K562 (cell line): ENCODE measurements at regions not wholly inside any gene's neighbourhood (a gene's known extent, or its start where the extent isn't known, plus 50 kb on each side); places are given as distances from the start of the nearest gene placed in this dataset.

Source experiments
- ATAC-seq: fragments of 200-7000 bp; cut with Tn5 transposase; 3 replicates; pipeline ENCODE4 v1.9.1; 2020; ENCODE audit warnings: moderate library complexity
- BruUV-seq: library from RNA; stranded (reverse); fragments of 400-500 nt; replicated peaks from 2 replicates; lab custom pipeline; 2021; lab: Mats Ljungman, UMichigan
- CTCF ChIA-PET: fragments of 300-600 bp; formaldehyde crosslinking; extraction: SDS; loops from one replicate; lab custom pipeline; 2021; ENCODE audit warnings: low intra/inter-chr PET ratio; lab: Yijun Ruan, JAX
- POLR2A ChIA-PET: fragments of 300-600, 350-650 bp; sonication (Branson Sonifier 250); formaldehyde crosslinking; extraction: SDS; loops from one replicate; lab custom pipeline; 2021; ENCODE audit warnings: antibody characterized with exemption, inconsistent platforms; lab: Yijun Ruan, JAX
- DNase-seq, 4 experiments: peaks; one replicate each; pipeline versions ENCODE4 v3.0.0 to v3.0.0-alpha.2; 2011 to 2018; ENCODE audit warnings: low spot score in 3 of 4, mixed read lengths in 3 of 4; ENCODE audit errors: extremely low read depth in 1 of 4
- FAIRE-seq: peaks from 2 replicates; lab custom pipeline; 2011; peaks lifted over from hg19 to GRCh38; lab: Jason Lieb, UNC
- H2AFZ ChIP-seq: 2 replicates; pipeline ENCODE4 v1.6.0; 2011; ENCODE audit warnings: low read depth, low read length, control low read depth, inconsistent platforms
- H3K27ac ChIP-seq: fragments of 200-600 bp; 3 replicates; pipeline ENCODE4 v1.8.0; 2011; ENCODE audit warnings: low read depth, mild to moderate bottlenecking, control low read depth, inconsistent platforms, low read length, moderate library complexity, mixed read lengths; ENCODE audit errors: extremely low read depth
- H3K27me3 ChIP-seq, 2 experiments: fragments of 300-600 bp in 1 of 2; 2 replicates in 1 of 2; 3 replicates in 1 of 2; pipeline versions ENCODE4 v1.6.0 to v1.8.0; 2011; ENCODE audit warnings: inconsistent platforms in 2 of 2, low read length in 2 of 2, mild to moderate bottlenecking in 1 of 2, mixed read lengths in 1 of 2, moderate library complexity in 1 of 2; ENCODE audit not compliant: control insufficient read depth in 2 of 2, insufficient read depth in 2 of 2
- H3K36me3 ChIP-seq: fragments of 300-600 bp; 3 replicates; pipeline ENCODE4 v1.8.0; 2011; ENCODE audit warnings: mild to moderate bottlenecking, low read length, inconsistent platforms; ENCODE audit not compliant: control insufficient read depth, insufficient read depth
- H3K4me1 ChIP-seq, 2 experiments: fragments of 200-600 bp in 1 of 2; replicated peaks in 1 of 2; 2 replicates in 1 of 2; 3 replicates in 1 of 2; pipeline versions ENCODE4 v1.5.1 to v1.8.0; 2011; ENCODE audit warnings: inconsistent platforms in 2 of 2, low read length in 2 of 2, mild to moderate bottlenecking in 1 of 2, mixed read lengths in 1 of 2, moderate library complexity in 1 of 2; ENCODE audit not compliant: control insufficient read depth in 2 of 2, insufficient read depth in 2 of 2
- H3K4me2 ChIP-seq: 2 replicates; pipeline ENCODE4 v1.6.1; 2011; ENCODE audit warnings: low read length, control low read depth, inconsistent platforms, mixed read lengths; ENCODE audit not compliant: insufficient read depth
- H3K4me3 ChIP-seq: fragments of 200-600 bp; sonication (generic), shearing (Covaris generic); 2 replicates; pipeline ENCODE4 v1.5.1; 2016; ENCODE audit warnings: control low read depth, inconsistent platforms
- H3K79me2 ChIP-seq: fragments of 200-600 bp; 3 replicates; pipeline ENCODE4 v1.8.0; 2011; ENCODE audit warnings: low read length, inconsistent platforms; ENCODE audit not compliant: control insufficient read depth, insufficient read depth
- H3K9ac ChIP-seq, 2 experiments: 2 replicates each; pipeline versions ENCODE4 v1.6.0 to v1.6.1; 2011; ENCODE audit warnings: low read depth in 2 of 2, low read length in 2 of 2, control low read depth in 1 of 2, inconsistent platforms in 1 of 2, mild to moderate bottlenecking in 1 of 2, mixed read lengths in 1 of 2; ENCODE audit not compliant: insufficient read depth in 1 of 2
- H3K9me1 ChIP-seq: one replicate; pipeline ENCODE4 v1.6.0; 2011; ENCODE audit warnings: inconsistent platforms, mild to moderate bottlenecking, low read length, moderate library complexity; ENCODE audit not compliant: control insufficient read depth, insufficient read depth
- H3K9me3 ChIP-seq: replicated peaks from 2 replicates; pipeline ENCODE4 v1.5.1; 2011; ENCODE audit warnings: low read depth, low read length, inconsistent platforms; ENCODE audit not compliant: control insufficient read depth, insufficient read depth
- H4K20me1 ChIP-seq: replicated peaks from 2 replicates; pipeline ENCODE4 v1.6.1; 2011; ENCODE audit warnings: low read length, inconsistent platforms, mixed read lengths; ENCODE audit not compliant: control insufficient read depth, insufficient read depth
- BRD9 ChIP-seq: fragments of 450-650 bp; IDR thresholded peaks from 2 replicates; pipeline ENCODE4 v1.6.1; 2018; ENCODE audit warnings: low read depth; ENCODE audit not compliant: partially characterized antibody
- EP400 ChIP-seq: fragments of 450-650 bp; IDR thresholded peaks from 2 replicates; pipeline ENCODE4 v1.6.1; 2017; ENCODE audit warnings: antibody characterized with exemption, mild to moderate bottlenecking, moderate library complexity
- ILF3 ChIP-seq: fragments of 450-650 bp; IDR thresholded peaks from 2 replicates; pipeline ENCODE4 v1.6.1; 2018; ENCODE audit warnings: antibody characterized with exemption, mild to moderate bottlenecking, moderate library complexity, borderline replicate concordance
- NUFIP1 ChIP-seq: fragments of 450-650 bp; IDR thresholded peaks from 2 replicates; pipeline ENCODE4 v1.6.1; 2018; ENCODE audit not compliant: partially characterized antibody
- RAD51 ChIP-seq: fragments of 450-650 bp; IDR thresholded peaks from 2 replicates; pipeline ENCODE4 v1.7.1; 2016; ENCODE audit warnings: low read depth, mild to moderate bottlenecking, borderline replicate concordance
- SAFB2 ChIP-seq: fragments of 200-400 bp; formaldehyde crosslinking; IDR thresholded peaks from 2 replicates; pipeline ENCODE4 v1.6.1; 2018; ENCODE audit warnings: borderline replicate concordance, low read length, low read depth, moderate library complexity; ENCODE audit not compliant: severe bottlenecking
- SRF ChIP-seq, 2 experiments: fragments of 250-450, 450-650 bp in 1 of 2; sonication (Bioruptor Pico) in 1 of 2; sonication (generic) in 1 of 2; formaldehyde crosslinking; IDR thresholded peaks; 2 replicates each; pipeline versions ENCODE4 v1.5.0 to v1.5.1; 2020 to 2022; ENCODE audit warnings: mild to moderate bottlenecking in 1 of 2, missing genetic modification reagents in 1 of 2
- UBTF ChIP-seq, 2 experiments: IDR thresholded peaks; 2 replicates each; pipeline ENCODE4 v1.6.1; 2012; ENCODE audit warnings: improper control_type of control experiment in 2 of 2, low read depth in 2 of 2, low read length in 2 of 2, borderline replicate concordance in 1 of 2
- ZNF124 ChIP-seq: sonication (generic); formaldehyde crosslinking; IDR thresholded peaks from 2 replicates; pipeline ENCODE4 v1.8.1; 2022; ENCODE audit warnings: missing genetic modification reagents
- ZNF384 ChIP-seq: IDR thresholded peaks from 2 replicates; pipeline ENCODE4 v1.6.1; 2012; ENCODE audit warnings: low read depth, low read length, improper control_type of control experiment
- WGBS: fragments of 100-300 bp; shearing (Covaris generic); methylation state at CpG from one replicate; pipeline ENCODE4 v1.1.6; 2016; ENCODE audit warnings: low coverage, mixed read lengths; ENCODE audit not compliant: insufficient coverage; ENCODE audit errors: missing lambda C conversion rate; 5-methylcytosine and 5-hydroxymethylcytosine counted together
- in situ Hi-C: fragments of 300-500 bp; cut with MboI; formaldehyde crosslinking; loops from 4 replicates; pipeline ENCODE4 v1.15.0; 2018; ENCODE audit warnings: inconsistent platforms, mixed read lengths
- intact Hi-C: fragments of 100-400 bp; cut with micrococcal nuclease; formaldehyde crosslinking; loops from 2 replicates; pipeline ENCODE4 v1.14.2; 2022
- TF ChIP-seq, protein P1 (sequence below), 2 experiments: fragments of 450-650 bp in 1 of 2; sonication (generic) in 1 of 2; formaldehyde crosslinking; conservative IDR thresholded peaks; 2 replicates each; pipeline versions ENCODE4 v1.4.0 to v1.8.1; 2020 to 2022; ENCODE audit warnings: mild to moderate bottlenecking in 1 of 2, missing genetic modification reagents in 1 of 2

GRCh38 chr1:221638595-221638994 is 103.3 kb downstream of the DUSP10 start:
- POLR2A ChIA-PET: no interaction called here
- no peak overlapping the region for H3K4me3 ChIP-seq
- WGBS: 50% methylated on average over 2 of the region's 2 CpGs
- BruUV-seq: no TSS peak
- DNase-seq (no peak), FAIRE-seq (no peak)
- no peak overlapping the region for H2AFZ ChIP-seq
- H3K27me3 ChIP-seq: no peaks in the 10 kb centered on the region
- no peaks in the 10 kb centered on the region for H3K36me3 ChIP-seq
- H3K4me2 ChIP-seq: no peak overlapping the region
- in situ Hi-C loops: no loop called here
- CTCF ChIA-PET: no interaction called here
- intact Hi-C loops: no loop called here
- TF ChIP-seq SRF (CRISPR knock-in tag; IDR thresholded peaks at IDR 0.05) (no peak), NUFIP1 (no peak), SAFB2 (no peak), ZNF124 (CRISPR knock-in tag) (no peak), BRD9 (no peak), ILF3 (no peak), RAD51 (no peak), ZNF384 (no peak), EP400 (no peak), UBTF (IDR thresholded peaks at IDR 0.05; ENCODE audit: borderline replicate concordance in 1 of 2, low read depth in 2 of 2, low read length in 2 of 2) (no peak)
- TF ChIP-seq, protein P1, sequence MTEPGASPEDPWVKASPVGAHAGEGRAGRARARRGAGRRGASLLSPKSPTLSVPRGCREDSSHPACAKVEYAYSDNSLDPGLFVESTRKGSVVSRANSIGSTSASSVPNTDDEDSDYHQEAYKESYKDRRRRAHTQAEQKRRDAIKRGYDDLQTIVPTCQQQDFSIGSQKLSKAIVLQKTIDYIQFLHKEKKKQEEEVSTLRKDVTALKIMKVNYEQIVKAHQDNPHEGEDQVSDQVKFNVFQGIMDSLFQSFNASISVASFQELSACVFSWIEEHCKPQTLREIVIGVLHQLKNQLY (CRISPR knock-in tag; conservative IDR thresholded peaks at IDR 0.05): no peak
- TF ChIP-seq, all 486 proteins: peak for 0
- H4K20me1 ChIP-seq: no peaks in the 10 kb centered on the region
- no peaks in the 10 kb centered on the region for H3K9me1 ChIP-seq
- H3K4me1 ChIP-seq: peaks cover 0 to 15% of the 10 kb centered on the region in 2 experiments; a peak in 4 of 5 replicates
- no peak overlapping the region for H3K27ac ChIP-seq
- H3K79me2 ChIP-seq: no peaks in the 10 kb centered on the region
- no peak for ATAC-seq
- H3K9me3 ChIP-seq: no peaks in the 10 kb centered on the region
- H3K9ac ChIP-seq: no peak overlapping the region
